B cell (primary cell): ENCODE measurements at regions not wholly inside any gene's neighbourhood (a gene's known extent, or its start where the extent isn't known, plus 50 kb on each side); places are given as distances from the start of the nearest gene placed in this dataset.

ENCODE experiments used
- ATAC-seq: fragments of 200-7000 bp; cut with Tn5 transposase; one replicate; pipeline ENCODE4 v1.10.0; 2021; ENCODE audit warnings: low read depth, mild to moderate bottlenecking, moderate number of reproducible peaks, moderate library complexity
- CTCF ChIA-PET: fragments of 350-600 bp; sonication (Branson Sonifier 250); formaldehyde crosslinking; loops from one replicate; lab custom pipeline; 2021; ENCODE audit warnings: antibody characterized with exemption, inconsistent platforms; lab: Charles Lee
- POLR2A ChIA-PET: fragments of 350-600 bp; sonication (Branson Sonifier 250); formaldehyde crosslinking; loops from one replicate; lab custom pipeline; 2021; ENCODE audit warnings: antibody characterized with exemption; lab: Charles Lee
- DNase-seq: peaks from one replicate; pipeline ENCODE4 v3.0.0; 2013
- H2AFZ ChIP-seq: 2 replicates; pipeline ENCODE4 v1.6.1; 2012; ENCODE audit warnings: mild to moderate bottlenecking, low read depth, low read length; ENCODE audit not compliant: insufficient read depth, poor library complexity, severe bottlenecking
- H3K27ac ChIP-seq, 2 donors: 1 replicate in 1 of 2; 2 replicates in 1 of 2; pipeline ENCODE4 v1.5.1; 2012 to 2013; ENCODE audit warnings: low read length in 2 of 2, mild to moderate bottlenecking in 2 of 2, moderate library complexity in 1 of 2
- H3K27me3 ChIP-seq, 4 experiments: fragments of 200-600 bp in 1 of 4; sonication (generic) in 1 of 4; replicated peaks in 1 of 4; 1 replicate in 2 of 4; 2 replicates in 2 of 4; pipeline versions ENCODE4 v1.6.1 to v1.7.0; 2013 to 2016; ENCODE audit warnings: low read length in 3 of 4, mild to moderate bottlenecking in 2 of 4, mixed read lengths in 1 of 4, moderate library complexity in 1 of 4; ENCODE audit not compliant: insufficient read depth in 4 of 4, control insufficient read depth in 3 of 4; ENCODE audit errors: control extremely low read depth in 1 of 4
- H3K36me3 ChIP-seq, 2 experiments: replicated peaks in 1 of 2; 1 replicate in 1 of 2; 2 replicates in 1 of 2; pipeline versions ENCODE4 v1.6.1 to v1.7.1; 2013; ENCODE audit warnings: low read length in 1 of 2; ENCODE audit not compliant: insufficient read depth in 2 of 2, control insufficient read depth in 1 of 2; ENCODE audit errors: control extremely low read depth in 1 of 2, extremely low read depth in 1 of 2
- H3K4me1 ChIP-seq, 2 donors: fragments of 200-600 bp in 1 of 2; sonication (generic) in 1 of 2; 1 replicate in 1 of 2; 2 replicates in 1 of 2; pipeline versions ENCODE4 v1.5.1 to v1.6.1; 2013 to 2017; ENCODE audit warnings: low read length in 2 of 2; ENCODE audit not compliant: control insufficient read depth in 2 of 2, insufficient read depth in 2 of 2
- H3K4me2 ChIP-seq: replicated peaks from 2 replicates; pipeline ENCODE3; 2012; ENCODE audit warnings: mild to moderate bottlenecking, low read depth, low read length; ENCODE audit not compliant: poor library complexity, severe bottlenecking
- H3K4me3 ChIP-seq, 5 experiments: fragments of 200-600 bp in 1 of 5; sonication (generic) in 1 of 5; 1 replicate in 3 of 5; 2 replicates in 2 of 5; pipeline versions ENCODE4 v1.5.1 to v1.7.0; 2011 to 2016; ENCODE audit warnings: low read length in 4 of 5, mild to moderate bottlenecking in 4 of 5, low read depth in 2 of 5, control low read depth in 1 of 5, moderate library complexity in 1 of 5; ENCODE audit not compliant: insufficient read depth in 1 of 5; ENCODE audit errors: control extremely low read depth in 1 of 5, extremely low read depth in 1 of 5
- H3K79me2 ChIP-seq: fragments of 200-600 bp; sonication (generic); one replicate; pipeline ENCODE4 v1.6.0; 2016; ENCODE audit warnings: low read length; ENCODE audit not compliant: control insufficient read depth, insufficient read depth
- H3K9ac ChIP-seq: fragments of 200-600 bp; sonication (generic); 2 replicates; pipeline ENCODE4 v1.6.1; 2017; ENCODE audit warnings: mild to moderate bottlenecking, low read length, moderate library complexity
- H3K9me3 ChIP-seq, 3 donors: one replicate each; pipeline versions ENCODE4 v1.6.1 to v1.7.1; 2013; ENCODE audit warnings: low read length in 2 of 3; ENCODE audit not compliant: control insufficient read depth in 2 of 3, insufficient read depth in 1 of 3; ENCODE audit errors: control extremely low read depth in 1 of 3
- H4K20me1 ChIP-seq: 2 replicates; pipeline ENCODE4 v1.6.0; 2012; ENCODE audit warnings: mild to moderate bottlenecking, low read length; ENCODE audit not compliant: insufficient read depth, control insufficient read depth, poor library complexity, severe bottlenecking
- H3K27ac Mint-ChIP-seq: one replicate; pipeline ENCODE4 v1.8.0; 2021; ENCODE audit warnings: mixed read lengths
- H3K27me3 Mint-ChIP-seq: one replicate; pipeline ENCODE4 v1.8.0; 2021; ENCODE audit warnings: mixed read lengths
- H3K4me1 Mint-ChIP-seq: one replicate; pipeline ENCODE4 v1.8.0; 2021; ENCODE audit warnings: mixed read lengths
- H3K4me3 Mint-ChIP-seq: one replicate; pipeline ENCODE4 v1.8.0; 2021; ENCODE audit warnings: mixed read lengths
- H3K9me3 Mint-ChIP-seq: one replicate; pipeline ENCODE4 v1.8.0; 2022; ENCODE audit warnings: mixed read lengths; ENCODE audit not compliant: insufficient read depth
- EZH2 ChIP-seq: IDR thresholded peaks from 2 replicates; pipeline ENCODE4 v1.6.1; 2012; ENCODE audit warnings: borderline replicate concordance, low read depth, mild to moderate bottlenecking, moderate library complexity, low read length; ENCODE audit not compliant: insufficient read depth, poor library complexity, severe bottlenecking
- WGBS: methylation state at CpG from one replicate; pipeline ENCODE4 v1.1.5; 2013; ENCODE audit warnings: missing lambda C conversion rate; ENCODE audit not compliant: insufficient coverage; 5-methylcytosine and 5-hydroxymethylcytosine counted together
- intact Hi-C: fragments of 100-400 bp; cut with micrococcal nuclease; formaldehyde crosslinking; loops from one replicate; pipeline ENCODE4 v1.10.0; 2022
- TF ChIP-seq, protein P1 (sequence below): fragments of 200-600 bp; IDR thresholded peaks from one replicate; pipeline ENCODE4 v1.8.0; 2022; ENCODE audit warnings: antibody characterized with exemption, mild to moderate bottlenecking

DNA sequence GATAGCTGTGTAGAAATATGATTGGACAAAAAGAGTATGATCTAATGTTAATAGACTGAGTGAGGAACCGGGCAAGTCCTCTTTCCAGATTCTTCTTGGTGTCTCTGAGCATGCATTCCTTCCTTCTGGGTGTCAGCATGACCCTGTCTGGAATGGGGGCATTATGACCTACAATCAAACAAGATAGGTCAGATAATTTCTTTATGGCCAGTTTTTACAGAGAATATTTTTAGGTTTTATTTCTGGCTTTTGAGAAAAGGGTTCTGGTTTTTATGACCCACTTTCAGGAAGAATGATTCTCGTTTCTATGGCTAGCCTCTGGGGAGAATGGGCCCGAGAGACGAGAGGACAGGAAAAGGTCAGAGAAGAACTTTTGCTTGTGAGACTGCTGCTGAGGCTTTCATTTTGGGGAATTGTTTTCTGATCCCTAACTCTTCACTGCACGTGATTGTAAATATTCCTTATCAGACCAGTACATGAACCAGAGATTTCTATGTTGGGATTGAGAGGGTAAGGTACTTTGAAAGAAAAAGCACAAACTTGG lies 383.8 kb downstream of the AASDHPPT start:
- TF ChIP-seq EZH2, result no peak
- TF ChIP-seq, protein P1, sequence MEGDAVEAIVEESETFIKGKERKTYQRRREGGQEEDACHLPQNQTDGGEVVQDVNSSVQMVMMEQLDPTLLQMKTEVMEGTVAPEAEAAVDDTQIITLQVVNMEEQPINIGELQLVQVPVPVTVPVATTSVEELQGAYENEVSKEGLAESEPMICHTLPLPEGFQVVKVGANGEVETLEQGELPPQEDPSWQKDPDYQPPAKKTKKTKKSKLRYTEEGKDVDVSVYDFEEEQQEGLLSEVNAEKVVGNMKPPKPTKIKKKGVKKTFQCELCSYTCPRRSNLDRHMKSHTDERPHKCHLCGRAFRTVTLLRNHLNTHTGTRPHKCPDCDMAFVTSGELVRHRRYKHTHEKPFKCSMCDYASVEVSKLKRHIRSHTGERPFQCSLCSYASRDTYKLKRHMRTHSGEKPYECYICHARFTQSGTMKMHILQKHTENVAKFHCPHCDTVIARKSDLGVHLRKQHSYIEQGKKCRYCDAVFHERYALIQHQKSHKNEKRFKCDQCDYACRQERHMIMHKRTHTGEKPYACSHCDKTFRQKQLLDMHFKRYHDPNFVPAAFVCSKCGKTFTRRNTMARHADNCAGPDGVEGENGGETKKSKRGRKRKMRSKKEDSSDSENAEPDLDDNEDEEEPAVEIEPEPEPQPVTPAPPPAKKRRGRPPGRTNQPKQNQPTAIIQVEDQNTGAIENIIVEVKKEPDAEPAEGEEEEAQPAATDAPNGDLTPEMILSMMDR, result no peak
- Mint-ChIP-seq H3K4me3 (no peak overlapping the region), H3K9me3 (peaks cover 4% of the 10 kb centered on the region), H3K27ac (no peak overlapping the region), H3K4me1 (no peaks in the 10 kb centered on the region), H3K27me3 (no peaks in the 10 kb centered on the region)
- Histone ChIP-seq H3K9ac (no peak overlapping the region), H3K4me1 (no peaks in the 10 kb centered on the region), H2AFZ (no peak overlapping the region), H4K20me1 (no peaks in the 10 kb centered on the region), H3K79me2 (no peaks in the 10 kb centered on the region), H3K9me3 (no peaks in the 10 kb centered on the region), H3K27ac (no peak overlapping the region), H3K4me2 (no peak overlapping the region), H3K36me3 (no peaks in the 10 kb centered on the region), H3K27me3 (no peaks in the 10 kb centered on the region), H3K4me3 (no peak overlapping the region)
- CTCF ChIA-PET, result no interaction called here
- intact Hi-C loops, result no loop called here
- DNase-seq (no peak), ATAC-seq (no peak)
- POLR2A ChIA-PET, result no interaction called here
- WGBS, result no CpG with 5 or more reads among the region's 5 CpGs

DNA sequence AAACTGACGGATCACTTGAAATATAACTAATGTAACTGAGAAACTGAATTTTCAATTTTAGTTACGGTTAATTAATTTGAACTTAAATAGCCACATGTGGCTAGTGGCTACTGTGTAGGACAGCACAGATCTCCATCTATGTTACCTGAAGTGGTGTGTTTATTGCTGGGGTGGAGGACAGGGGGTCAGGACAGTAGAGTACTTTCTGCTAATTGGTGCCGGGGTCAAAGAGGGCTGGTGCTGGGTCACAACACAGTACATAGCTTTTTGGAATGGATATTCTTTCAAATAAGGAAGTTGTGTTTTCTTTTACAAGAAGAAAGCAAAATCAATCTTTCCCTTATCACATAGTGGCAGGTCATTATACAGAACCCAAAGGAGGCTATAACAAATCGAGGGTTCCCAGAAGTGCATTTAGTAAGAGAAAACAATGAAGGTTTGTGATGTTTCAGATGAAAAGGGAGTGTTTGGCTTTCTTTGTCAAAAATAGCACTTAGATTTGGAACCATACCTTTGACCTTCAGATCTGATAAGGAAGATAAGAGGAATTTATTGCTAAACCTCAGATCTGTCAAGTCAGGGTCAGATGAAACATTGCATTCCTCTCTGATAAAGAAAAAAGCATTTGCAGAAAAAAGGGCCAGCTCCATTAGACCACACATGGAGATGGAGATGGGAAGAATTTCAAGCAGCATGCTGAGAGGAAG lies 384.5 kb downstream of the AASDHPPT start:
- no peak overlapping the region for H3K4me2 ChIP-seq
- ATAC-seq (no peak), DNase-seq (no peak)
- Mint-ChIP-seq H3K27ac (no peak overlapping the region), H3K27me3 (no peaks in the 10 kb centered on the region), H3K9me3 (peaks cover 4% of the 10 kb centered on the region), H3K4me3 (no peak overlapping the region), H3K4me1 (no peaks in the 10 kb centered on the region)
- no peak for TF ChIP-seq EZH2
- TF ChIP-seq, protein P1, result no peak
- ChIA-PET POLR2A (no interaction called here), CTCF (no interaction called here)
- H3K36me3 ChIP-seq, result no peaks in the 10 kb centered on the region
- no peak overlapping the region for H3K9ac ChIP-seq
- intact Hi-C loops, result no loop called here
- H3K4me3 ChIP-seq, result no peak overlapping the region
- no peaks in the 10 kb centered on the region for H4K20me1 ChIP-seq
- no peak overlapping the region for H2AFZ ChIP-seq
- no peaks in the 10 kb centered on the region for H3K9me3 ChIP-seq
- H3K79me2 ChIP-seq, result no peaks in the 10 kb centered on the region
- no peaks in the 10 kb centered on the region for H3K4me1 ChIP-seq
- H3K27ac ChIP-seq, result no peak overlapping the region
- H3K27me3 ChIP-seq, result no peaks in the 10 kb centered on the region
- 0% methylated on average over 1 of the region's 4 CpGs for WGBS
